ENCODE measurements at regions not wholly inside any gene's neighbourhood (a gene's known extent, or its start where the extent isn't known, plus 50 kb on each side); places are given as distances from the start of the nearest gene placed in this dataset.

DNA sequence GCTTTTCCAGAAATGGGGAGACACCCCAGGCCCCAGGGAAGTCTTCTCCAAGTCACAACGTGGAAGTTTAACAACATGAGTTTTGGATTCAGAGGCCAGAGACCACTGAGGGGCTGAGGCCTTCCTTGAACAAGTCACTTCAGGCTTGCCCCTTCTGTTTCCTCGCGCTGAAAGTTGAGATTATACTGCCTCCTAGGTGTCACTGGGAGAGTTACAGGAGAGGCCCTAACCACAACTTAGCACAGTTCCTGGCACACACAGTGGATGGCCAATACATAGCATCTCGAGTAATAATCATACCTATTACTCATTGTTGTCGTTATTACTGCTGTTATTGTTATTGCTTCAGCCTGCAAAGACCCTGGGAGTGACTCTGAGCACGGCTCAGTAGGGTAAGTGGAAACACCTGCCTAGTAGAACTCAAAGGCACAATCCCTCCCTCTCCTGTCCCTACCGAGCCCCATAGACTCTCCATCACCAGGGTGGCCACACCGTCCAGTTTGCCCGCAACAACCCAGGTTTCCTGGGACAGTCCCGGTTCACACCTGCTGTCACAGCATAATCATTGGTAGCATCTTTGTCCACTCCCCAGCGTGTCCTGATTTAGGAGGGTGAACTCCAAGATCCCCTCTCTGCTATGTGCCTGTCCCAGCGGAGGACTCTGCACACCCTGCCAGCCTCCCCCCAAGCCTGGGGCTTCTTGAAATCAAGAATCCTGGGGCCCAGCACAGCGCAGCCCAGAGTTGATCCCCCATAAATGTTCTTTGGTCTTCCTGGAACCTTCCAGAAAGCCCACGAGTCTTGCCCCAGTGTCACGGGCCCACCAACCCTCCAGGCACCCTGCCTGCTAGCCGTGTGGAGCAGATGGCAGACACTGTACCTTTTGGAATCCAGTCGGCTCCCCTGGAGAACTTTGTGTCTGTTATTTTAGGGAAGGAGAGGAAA, 85.0 kb downstream of the SYNE3 start:
- intact Hi-C loops (cut with DNase I): loop anchor here (5.0 to 10.0 kb wide), 3 partner anchors 329 to 744 kb away; no protein-coding TSS in a partner anchor
- peak; percentile 27 for DNase-seq
- H3K4me3 ChIP-seq: no peak overlapping the region

DNA sequence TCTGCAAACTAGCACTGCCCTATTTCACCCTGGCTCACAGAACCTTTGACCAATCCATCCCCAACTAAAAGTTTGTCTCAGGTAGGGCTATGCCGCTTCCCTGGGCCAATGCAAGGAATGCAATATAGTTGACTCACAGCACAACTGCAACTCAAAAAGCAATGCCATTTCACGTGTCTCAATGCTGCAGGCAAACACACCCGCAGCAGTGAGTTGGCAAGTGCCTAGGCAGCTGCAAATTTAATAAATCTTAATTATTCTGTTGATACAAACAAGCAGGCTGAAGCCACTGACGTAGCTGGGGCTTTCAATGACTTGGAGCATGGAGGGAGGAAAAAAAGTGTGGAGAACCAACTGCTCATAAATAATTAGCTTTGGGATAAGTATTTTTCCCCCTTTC, 87.9 kb downstream of the SYNE3 start:
- H3K27ac ChIP-seq: no peak overlapping the region
- intact Hi-C loops (cut with DNase I): no loop called here
- no peak overlapping the region for H3K9ac ChIP-seq (ENCODE audit: low read depth in 2 of 2, low read length in 2 of 2)
- DNase-seq: no peak
- H3K4me3 ChIP-seq: no peak overlapping the region
- no peaks in the 10 kb centered on the region for H3K4me1 ChIP-seq
- TF ChIP-seq, protein P1, sequence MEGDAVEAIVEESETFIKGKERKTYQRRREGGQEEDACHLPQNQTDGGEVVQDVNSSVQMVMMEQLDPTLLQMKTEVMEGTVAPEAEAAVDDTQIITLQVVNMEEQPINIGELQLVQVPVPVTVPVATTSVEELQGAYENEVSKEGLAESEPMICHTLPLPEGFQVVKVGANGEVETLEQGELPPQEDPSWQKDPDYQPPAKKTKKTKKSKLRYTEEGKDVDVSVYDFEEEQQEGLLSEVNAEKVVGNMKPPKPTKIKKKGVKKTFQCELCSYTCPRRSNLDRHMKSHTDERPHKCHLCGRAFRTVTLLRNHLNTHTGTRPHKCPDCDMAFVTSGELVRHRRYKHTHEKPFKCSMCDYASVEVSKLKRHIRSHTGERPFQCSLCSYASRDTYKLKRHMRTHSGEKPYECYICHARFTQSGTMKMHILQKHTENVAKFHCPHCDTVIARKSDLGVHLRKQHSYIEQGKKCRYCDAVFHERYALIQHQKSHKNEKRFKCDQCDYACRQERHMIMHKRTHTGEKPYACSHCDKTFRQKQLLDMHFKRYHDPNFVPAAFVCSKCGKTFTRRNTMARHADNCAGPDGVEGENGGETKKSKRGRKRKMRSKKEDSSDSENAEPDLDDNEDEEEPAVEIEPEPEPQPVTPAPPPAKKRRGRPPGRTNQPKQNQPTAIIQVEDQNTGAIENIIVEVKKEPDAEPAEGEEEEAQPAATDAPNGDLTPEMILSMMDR (IDR thresholded peaks at IDR 0.05): no peak
- H3K27me3 ChIP-seq: no peaks in the 10 kb centered on the region
- H3K9me3 ChIP-seq: no peaks in the 10 kb centered on the region
- no peaks in the 10 kb centered on the region for H3K36me3 ChIP-seq

More for the DNA sequence above, 85.0 kb downstream of the SYNE3 start:
- H3K4me1 ChIP-seq: no peaks in the 10 kb centered on the region
- TF ChIP-seq, protein P1 (IDR thresholded peaks at IDR 0.05): peak; percentile 42
- H3K27ac ChIP-seq: no peak overlapping the region
- H3K9ac ChIP-seq (ENCODE audit: low read depth in 2 of 2, low read length in 2 of 2): peak overlapping the region in 1 of 2 donors; percentile 24
- H3K27me3 ChIP-seq: no peaks in the 10 kb centered on the region
- H3K9me3 ChIP-seq: no peaks in the 10 kb centered on the region
- H3K36me3 ChIP-seq: no peaks in the 10 kb centered on the region

DNA sequence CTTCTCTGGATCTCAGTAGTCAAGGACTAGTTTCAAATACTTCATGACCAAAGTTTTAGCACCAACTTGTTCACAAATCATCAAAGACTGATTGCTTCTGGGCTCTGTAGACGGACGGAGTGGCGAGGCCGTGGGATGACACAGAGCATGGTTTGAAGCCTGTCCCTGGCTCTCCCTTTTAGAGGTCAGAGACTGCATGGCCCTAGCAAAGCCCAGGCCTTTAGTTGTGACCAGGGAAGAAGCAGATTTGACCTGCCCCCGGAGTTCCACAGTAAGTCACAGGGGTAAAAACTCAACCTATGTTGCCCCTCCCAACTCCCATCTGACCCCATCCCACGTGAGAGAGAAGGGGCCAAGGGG, 90.4 kb downstream of the SYNE3 start:
- intact Hi-C loops (cut with DNase I): no loop called here
- no peak for DNase-seq
- no peaks in the 10 kb centered on the region for H3K36me3 ChIP-seq
- H3K9me3 ChIP-seq: no peaks in the 10 kb centered on the region
- H3K27me3 ChIP-seq: no peaks in the 10 kb centered on the region
- no peak overlapping the region for H3K27ac ChIP-seq
- TF ChIP-seq, protein P1 (IDR thresholded peaks at IDR 0.05): no peak
- no peak overlapping the region for H3K9ac ChIP-seq (ENCODE audit: low read depth in 2 of 2, low read length in 2 of 2)
- no peaks in the 10 kb centered on the region for H3K4me1 ChIP-seq
- no peak overlapping the region for H3K4me3 ChIP-seq

DNA sequence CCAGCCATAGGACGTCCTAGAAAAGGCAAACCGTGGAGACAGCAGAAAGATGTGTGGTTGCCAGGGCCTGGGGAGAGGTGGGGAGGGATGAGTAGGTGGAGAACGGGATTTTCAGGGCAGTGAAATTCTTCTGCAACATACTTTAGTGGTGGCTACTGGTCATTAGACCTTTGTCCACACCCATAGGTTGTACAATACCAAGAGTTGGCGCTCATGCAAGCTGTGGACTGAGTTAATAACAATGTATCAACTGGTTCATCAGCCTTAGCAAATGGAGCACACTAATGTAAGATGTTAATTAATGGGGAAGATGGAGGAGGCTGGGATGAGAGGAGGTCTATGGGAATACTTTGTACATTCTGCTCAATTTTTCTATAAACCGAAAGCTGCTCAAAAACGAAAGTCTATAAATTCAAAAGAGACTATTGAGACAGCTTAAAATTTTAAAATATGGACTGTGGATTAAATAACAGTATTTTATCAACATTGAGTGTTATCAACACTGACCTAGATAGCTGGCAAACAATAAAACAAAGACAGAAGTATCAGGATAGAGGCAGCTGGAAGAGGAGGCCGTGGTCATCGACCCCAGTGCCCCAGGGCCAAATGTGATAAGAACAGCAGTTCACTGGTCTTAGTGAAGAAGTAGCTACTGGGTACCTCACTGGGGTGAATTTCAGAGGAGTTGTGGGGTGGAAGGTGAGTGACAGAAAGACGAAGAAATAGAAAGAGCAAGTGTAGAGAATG, 90.9 kb downstream of the SYNE3 start:
- Histone ChIP-seq H3K4me1 (no peaks in the 10 kb centered on the region), H3K27me3 (no peaks in the 10 kb centered on the region), H3K4me3 (no peak overlapping the region), H3K27ac (no peak overlapping the region), H3K9me3 (no peaks in the 10 kb centered on the region), H3K9ac (ENCODE audit: low read depth in 2 of 2, low read length in 2 of 2) (no peak overlapping the region), H3K36me3 (no peaks in the 10 kb centered on the region)
- intact Hi-C loops (cut with DNase I): no loop called here
- DNase-seq: no peak
- TF ChIP-seq, protein P1 (IDR thresholded peaks at IDR 0.05): no peak

DNA sequence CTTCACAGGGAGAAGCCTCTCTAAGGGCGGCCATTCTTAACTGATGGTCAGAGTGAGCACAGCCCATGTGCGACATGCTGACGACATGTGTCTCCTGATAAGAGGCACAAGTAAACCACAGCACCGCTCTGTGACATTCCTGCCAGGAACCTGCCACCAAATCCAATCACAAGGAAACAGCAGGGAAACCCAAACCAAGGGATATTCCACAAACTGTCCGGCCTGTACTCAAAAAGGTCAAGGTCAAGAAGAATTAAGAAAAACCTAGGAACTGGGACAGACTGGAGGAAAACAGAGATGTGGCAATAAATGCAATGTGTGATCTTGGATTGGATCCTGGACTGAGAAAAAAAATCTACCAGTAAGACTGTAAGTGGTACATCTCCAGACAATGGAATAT, 91.9 kb downstream of the SYNE3 start:
- Histone ChIP-seq H3K9me3 (no peaks in the 10 kb centered on the region), H3K4me1 (no peaks in the 10 kb centered on the region), H3K36me3 (no peaks in the 10 kb centered on the region), H3K27me3 (no peaks in the 10 kb centered on the region), H3K27ac (no peak overlapping the region), H3K4me3 (no peak overlapping the region), H3K9ac (ENCODE audit: low read depth in 2 of 2, low read length in 2 of 2) (no peak overlapping the region)
- DNase-seq: no peak
- intact Hi-C loops (cut with DNase I): no loop called here
- TF ChIP-seq, protein P1 (IDR thresholded peaks at IDR 0.05): no peak

Measured in colonic mucosa (tissue), 4 donors.